Activated CD8-positive, alpha-beta memory T cell treated with anti-CD3 and anti-CD28 coated beads, Interleukin-2, amount 10 ng/mL, durations not matched to agents 7 days and 5 days (primary cell): ENCODE measurements at regions not wholly inside any gene's neighbourhood (a gene's known extent, or its start where the extent isn't known, plus 50 kb on each side); places are given as distances from the start of the nearest gene placed in this dataset.

Experiments
- ATAC-seq: fragments of 150-1000 bp; cut with Tn5 transposase; one replicate; pipeline ENCODE4 v1.10.0; 2021; ENCODE audit warnings: moderate library complexity
- CTCF ChIA-PET: fragments of 350-600 bp; sonication (Branson Sonifier 250); formaldehyde crosslinking; loops from one replicate; lab custom pipeline; 2021; ENCODE audit warnings: antibody characterized with exemption; lab: Charles Lee
- DNase-seq: peaks from one replicate; pipeline ENCODE4 v3.0.0-alpha.2; 2020
- H3K27ac Mint-ChIP-seq: one replicate; pipeline ENCODE4 v1.8.0; 2021; ENCODE audit warnings: mild to moderate bottlenecking, mixed read lengths
- H3K27me3 Mint-ChIP-seq: one replicate; pipeline ENCODE4 v1.8.0; 2021; ENCODE audit warnings: mixed read lengths
- H3K36me3 Mint-ChIP-seq: one replicate; pipeline ENCODE4 v1.8.0; 2021; ENCODE audit warnings: mild to moderate bottlenecking, mixed read lengths
- H3K4me1 Mint-ChIP-seq: one replicate; pipeline ENCODE4 v1.8.0; 2021; ENCODE audit warnings: mixed read lengths
- H3K4me3 Mint-ChIP-seq: one replicate; pipeline ENCODE4 v1.8.0; 2021; ENCODE audit warnings: mild to moderate bottlenecking, moderate library complexity, mixed read lengths
- H3K9me3 Mint-ChIP-seq: one replicate; pipeline ENCODE4 v1.8.0; 2022; ENCODE audit warnings: low read depth, mixed read lengths

- Mint-ChIP-seq H3K36me3 (no peaks in the 10 kb centered on the region), H3K4me3 (no peak overlapping the region), H3K27ac (no peak overlapping the region), H3K4me1 (no peaks in the 10 kb centered on the region), H3K27me3 (no peaks in the 10 kb centered on the region), H3K9me3 (peaks cover 16% of the 10 kb centered on the region)
- CTCF ChIA-PET: no interaction called here
- no peak for ATAC-seq
- no peak for DNase-seq
These were observed 206.3 kb upstream of the KHDRBS2 start for GRCh38 chr6:62492192-62492822.

GRCh38 chr6:62480544-62480943 lies 194.5 kb upstream of the KHDRBS2 start:
- H3K27ac Mint-ChIP-seq: no peak overlapping the region
- no peaks in the 10 kb centered on the region for H3K36me3 Mint-ChIP-seq
- DNase-seq (no peak), ATAC-seq (no peak)
- no peaks in the 10 kb centered on the region for H3K27me3 Mint-ChIP-seq
- H3K4me3 Mint-ChIP-seq: no peak overlapping the region
- H3K4me1 Mint-ChIP-seq: no peaks in the 10 kb centered on the region
- CTCF ChIA-PET: no interaction called here
- H3K9me3 Mint-ChIP-seq: peaks cover 4% of the 10 kb centered on the region

GRCh38 chr6:62479697-62480220 lies 193.7 kb upstream of the KHDRBS2 start:
- ATAC-seq (no peak), DNase-seq (no peak)
- Mint-ChIP-seq H3K36me3 (no peaks in the 10 kb centered on the region), H3K4me1 (no peaks in the 10 kb centered on the region), H3K4me3 (no peak overlapping the region), H3K9me3 (peaks cover 4% of the 10 kb centered on the region), H3K27me3 (no peaks in the 10 kb centered on the region), H3K27ac (no peak overlapping the region)
- CTCF ChIA-PET: no interaction called here

- ATAC-seq (no peak), DNase-seq (no peak)
- Mint-ChIP-seq H3K4me3 (no peak overlapping the region), H3K9me3 (peaks cover 4% of the 10 kb centered on the region), H3K27ac (no peak overlapping the region), H3K4me1 (no peaks in the 10 kb centered on the region), H3K36me3 (no peaks in the 10 kb centered on the region), H3K27me3 (no peaks in the 10 kb centered on the region)
- CTCF ChIA-PET: no interaction called here
These were observed 188.8 kb upstream of the KHDRBS2 start for GRCh38 chr6:62474793-62475192.

DNA sequence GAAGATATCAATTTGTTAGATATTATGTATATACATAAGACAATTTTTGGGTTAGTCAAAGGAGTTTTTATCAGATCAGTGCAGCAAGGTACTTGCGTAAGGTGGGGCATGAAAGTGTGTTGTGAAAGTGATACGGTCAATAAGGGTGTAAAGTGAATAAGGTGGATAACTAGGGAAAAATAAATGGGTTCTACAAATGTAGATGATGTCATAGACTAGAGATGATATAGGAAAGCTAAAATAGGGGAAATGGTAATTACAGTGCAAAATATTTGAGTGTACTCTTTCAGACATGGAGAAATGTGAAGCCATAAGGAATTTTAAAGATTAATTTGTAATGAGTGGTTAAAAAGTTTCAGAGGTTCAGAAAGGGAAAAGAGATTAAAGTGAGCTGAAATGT lies 180.6 kb upstream of the KHDRBS2 start:
- Mint-ChIP-seq H3K36me3 (no peaks in the 10 kb centered on the region), H3K4me1 (no peaks in the 10 kb centered on the region), H3K4me3 (no peak overlapping the region), H3K27me3 (no peaks in the 10 kb centered on the region), H3K27ac (no peak overlapping the region), H3K9me3 (peaks cover 16% of the 10 kb centered on the region)
- no peak for ATAC-seq
- CTCF ChIA-PET: no interaction called here
- no peak for DNase-seq

DNA sequence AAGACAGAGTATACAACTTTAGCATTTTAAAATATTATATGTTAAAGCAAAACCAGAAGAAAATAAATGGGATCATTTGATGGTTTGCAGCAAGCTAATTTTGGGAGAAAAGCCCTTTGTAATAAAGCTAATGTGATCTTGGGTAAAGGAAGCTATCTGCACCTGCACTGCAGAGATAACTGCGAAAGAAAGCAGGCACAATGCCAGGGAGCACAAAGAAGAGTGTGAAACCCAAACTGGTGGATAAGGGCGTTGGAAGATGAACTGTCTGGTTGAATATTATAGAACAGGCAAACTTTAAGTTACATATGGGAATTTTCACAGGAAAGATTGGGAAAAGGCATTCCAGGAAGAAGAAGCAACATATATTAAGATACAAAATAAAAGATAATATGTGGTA lies 179.2 kb upstream of the KHDRBS2 start:
- no peak for DNase-seq
- no peak for ATAC-seq
- CTCF ChIA-PET: no interaction called here
- H3K4me1 Mint-ChIP-seq: no peaks in the 10 kb centered on the region
- no peak overlapping the region for H3K4me3 Mint-ChIP-seq
- H3K9me3 Mint-ChIP-seq: peaks cover 16% of the 10 kb centered on the region
- no peaks in the 10 kb centered on the region for H3K27me3 Mint-ChIP-seq
- no peaks in the 10 kb centered on the region for H3K36me3 Mint-ChIP-seq
- no peak overlapping the region for H3K27ac Mint-ChIP-seq

DNA sequence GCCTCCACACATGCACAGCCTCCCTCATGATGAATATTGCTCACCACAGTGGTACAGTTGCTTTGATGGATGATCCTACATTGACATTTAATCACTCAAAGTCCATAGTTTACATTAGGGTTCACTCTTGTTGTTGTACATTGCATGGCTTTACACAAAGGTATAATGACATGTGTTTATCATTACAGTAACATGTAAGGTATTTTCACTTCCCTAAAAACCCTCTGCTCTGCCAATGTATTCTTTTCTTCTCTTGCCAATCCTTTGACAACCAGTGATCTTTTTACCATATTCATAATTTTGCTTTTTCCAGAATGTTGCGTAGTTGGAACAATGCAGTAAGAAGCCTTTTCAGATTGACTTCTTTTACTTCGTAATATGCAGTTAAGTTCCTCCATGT lies 166.6 kb upstream of the KHDRBS2 start:
- Mint-ChIP-seq H3K4me1 (no peaks in the 10 kb centered on the region), H3K27ac (no peak overlapping the region), H3K9me3 (peaks cover 5% of the 10 kb centered on the region), H3K27me3 (no peaks in the 10 kb centered on the region), H3K4me3 (no peak overlapping the region), H3K36me3 (no peaks in the 10 kb centered on the region)
- CTCF ChIA-PET: no interaction called here
- ATAC-seq (no peak), DNase-seq (no peak)

DNA sequence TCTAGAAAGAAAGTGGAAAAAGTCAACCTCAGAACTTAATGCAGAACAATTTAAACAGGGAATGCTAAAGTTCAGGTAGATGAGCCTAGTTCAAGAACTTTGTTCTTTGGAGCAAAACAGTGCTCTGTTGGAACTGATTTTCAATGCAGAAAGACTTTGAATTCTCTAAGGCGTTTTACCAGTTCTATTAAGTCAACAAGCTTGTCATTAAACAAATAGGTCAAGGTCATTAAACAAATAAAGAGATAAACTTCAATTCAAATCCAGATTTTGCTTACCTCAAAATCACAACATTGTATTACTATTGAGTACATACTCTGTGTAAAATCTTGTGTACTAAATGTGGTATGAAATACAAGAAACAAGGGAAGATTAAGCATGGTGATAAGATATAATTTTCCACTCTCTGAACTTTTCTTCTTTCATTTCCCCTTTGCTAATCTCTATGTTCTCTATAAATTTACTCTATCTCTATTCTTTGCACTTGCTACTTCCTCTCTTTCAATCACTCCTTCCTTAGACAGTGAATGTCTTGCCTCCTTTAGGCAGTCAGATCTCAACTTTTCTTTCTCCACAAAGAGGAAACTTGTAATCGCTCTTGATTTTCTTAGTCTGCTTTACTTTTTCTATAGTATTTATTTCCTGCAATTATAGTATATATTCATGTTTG lies 160.8 kb upstream of the KHDRBS2 start:
- CTCF ChIA-PET: no interaction called here
- Mint-ChIP-seq H3K4me1 (no peaks in the 10 kb centered on the region), H3K27ac (no peak overlapping the region), H3K9me3 (peaks cover 13% of the 10 kb centered on the region), H3K27me3 (no peaks in the 10 kb centered on the region), H3K36me3 (no peaks in the 10 kb centered on the region), H3K4me3 (no peak overlapping the region)
- DNase-seq (no peak), ATAC-seq (no peak)

DNA sequence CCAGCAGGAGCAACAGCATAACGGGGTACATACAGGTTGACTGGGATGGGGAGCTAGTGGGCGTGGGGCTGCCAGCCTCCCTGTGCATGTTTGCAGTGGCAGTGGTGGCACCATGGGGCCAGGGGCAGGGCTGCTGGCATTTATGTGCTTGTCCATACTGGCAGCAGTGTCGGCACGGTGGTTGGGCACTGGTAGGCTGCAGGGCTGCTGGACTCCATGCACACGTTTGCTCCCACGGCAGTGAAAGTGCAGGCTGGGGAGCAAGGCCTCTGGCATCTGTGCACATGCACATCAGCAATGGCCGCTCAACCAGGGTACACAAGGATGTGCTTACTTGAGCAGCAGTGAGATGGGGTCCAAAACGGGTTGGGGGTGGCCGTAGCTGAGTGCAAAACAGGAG lies 159.5 kb upstream of the KHDRBS2 start:
- H3K9me3 Mint-ChIP-seq: peaks cover 11% of the 10 kb centered on the region
- no peak overlapping the region for H3K27ac Mint-ChIP-seq
- no peaks in the 10 kb centered on the region for H3K4me1 Mint-ChIP-seq
- H3K36me3 Mint-ChIP-seq: no peaks in the 10 kb centered on the region
- H3K4me3 Mint-ChIP-seq: no peak overlapping the region
- DNase-seq (no peak), ATAC-seq (no peak)
- CTCF ChIA-PET: no interaction called here
- no peaks in the 10 kb centered on the region for H3K27me3 Mint-ChIP-seq

DNA sequence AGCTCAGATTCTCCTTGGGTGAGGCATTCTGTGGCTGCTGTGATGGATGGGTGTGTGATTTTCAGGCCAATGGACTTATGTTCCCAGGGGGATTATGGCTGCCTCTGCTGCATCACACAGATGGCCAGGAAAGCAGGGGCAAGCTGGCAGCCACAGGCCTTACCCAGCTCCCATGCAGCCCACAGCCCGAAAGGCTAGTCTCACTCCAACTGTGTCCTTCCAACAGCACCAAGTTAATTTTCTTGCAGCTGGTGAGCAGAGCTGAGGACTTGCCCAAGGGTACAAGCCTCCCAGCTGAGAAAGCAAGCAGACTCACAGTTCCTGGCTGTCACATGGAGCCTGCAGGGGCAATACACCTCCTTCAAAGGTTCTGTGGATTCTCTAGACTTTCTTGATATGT lies 155.2 kb upstream of the KHDRBS2 start:
- H3K36me3 Mint-ChIP-seq: no peaks in the 10 kb centered on the region
- no peak for DNase-seq
- ATAC-seq: no peak
- peaks cover 21% of the 10 kb centered on the region for H3K9me3 Mint-ChIP-seq
- H3K4me3 Mint-ChIP-seq: no peak overlapping the region
- no peaks in the 10 kb centered on the region for H3K27me3 Mint-ChIP-seq
- H3K4me1 Mint-ChIP-seq: no peaks in the 10 kb centered on the region
- H3K27ac Mint-ChIP-seq: no peak overlapping the region
- CTCF ChIA-PET: interaction anchor here (1.6 kb wide), 1 partner anchor 13 kb away, joined by 3 read pairs; no protein-coding TSS in a partner anchor

DNA sequence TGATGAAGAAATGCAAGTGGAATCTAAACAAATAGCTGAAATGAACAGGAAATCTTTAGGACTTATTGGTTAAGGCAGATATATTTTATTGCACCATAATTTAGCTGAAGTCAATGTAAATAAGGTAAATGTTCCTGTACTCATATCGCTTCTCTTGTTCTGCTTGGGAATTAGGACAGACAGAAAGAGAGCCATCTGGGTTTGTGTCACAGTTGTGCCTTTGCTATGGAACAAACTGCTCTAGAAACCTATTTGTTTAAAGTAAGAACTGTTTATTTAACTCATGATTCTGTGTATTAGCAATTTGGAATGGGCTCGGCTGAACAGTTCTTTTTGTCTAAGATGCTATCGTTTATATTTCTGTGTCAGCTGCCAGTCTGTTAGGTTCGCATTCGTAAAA lies 143.8 kb upstream of the KHDRBS2 start:
- CTCF ChIA-PET: no interaction called here
- H3K36me3 Mint-ChIP-seq: no peaks in the 10 kb centered on the region
- ATAC-seq (no peak), DNase-seq (no peak)
- H3K27me3 Mint-ChIP-seq: no peaks in the 10 kb centered on the region
- H3K4me3 Mint-ChIP-seq: no peak overlapping the region
- peaks cover 9% of the 10 kb centered on the region for H3K9me3 Mint-ChIP-seq
- H3K27ac Mint-ChIP-seq: no peak overlapping the region
- H3K4me1 Mint-ChIP-seq: no peaks in the 10 kb centered on the region

DNA sequence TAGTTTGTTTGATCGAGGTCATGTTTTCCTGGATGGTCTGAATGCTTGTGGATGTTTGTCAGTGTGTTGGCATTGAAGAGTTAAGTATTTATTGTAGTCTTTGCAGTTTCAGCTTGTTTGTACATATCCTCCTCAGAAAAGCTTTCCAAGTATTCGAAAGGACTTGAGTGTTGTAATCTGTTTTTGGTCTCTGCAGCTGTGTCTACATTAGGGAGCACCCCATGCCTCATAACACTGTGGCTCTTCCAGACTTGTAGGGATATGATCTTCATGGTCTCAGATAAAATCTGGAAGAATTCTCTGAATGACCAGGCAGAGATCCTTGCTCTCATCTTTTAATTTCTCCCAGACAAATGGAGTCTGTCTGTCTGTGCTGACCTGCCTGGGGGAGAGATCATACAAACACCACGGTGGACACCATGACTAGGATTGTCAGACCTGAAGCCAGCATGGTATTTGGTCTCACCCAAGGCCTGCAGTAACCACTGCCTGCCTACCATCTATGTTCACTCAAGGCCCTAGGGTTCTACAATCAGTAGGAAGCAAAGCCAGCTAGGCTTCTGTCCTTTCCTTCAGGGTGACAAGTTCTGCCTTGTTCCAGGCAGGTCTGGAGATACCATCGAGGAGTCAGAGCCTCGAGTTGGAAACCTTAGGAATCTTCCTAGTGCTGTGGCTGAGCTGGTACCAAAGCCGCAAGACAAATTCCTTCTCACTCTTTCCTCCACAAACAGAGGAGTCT lies 114.7 kb upstream of the KHDRBS2 start:
- H3K27me3 Mint-ChIP-seq: no peaks in the 10 kb centered on the region
- no peaks in the 10 kb centered on the region for H3K36me3 Mint-ChIP-seq
- peaks cover 16% of the 10 kb centered on the region for H3K9me3 Mint-ChIP-seq
- H3K4me3 Mint-ChIP-seq: no peak overlapping the region
- CTCF ChIA-PET: no interaction called here
- no peak overlapping the region for H3K27ac Mint-ChIP-seq
- H3K4me1 Mint-ChIP-seq: no peaks in the 10 kb centered on the region
- no peak for DNase-seq
- no peak for ATAC-seq

DNA sequence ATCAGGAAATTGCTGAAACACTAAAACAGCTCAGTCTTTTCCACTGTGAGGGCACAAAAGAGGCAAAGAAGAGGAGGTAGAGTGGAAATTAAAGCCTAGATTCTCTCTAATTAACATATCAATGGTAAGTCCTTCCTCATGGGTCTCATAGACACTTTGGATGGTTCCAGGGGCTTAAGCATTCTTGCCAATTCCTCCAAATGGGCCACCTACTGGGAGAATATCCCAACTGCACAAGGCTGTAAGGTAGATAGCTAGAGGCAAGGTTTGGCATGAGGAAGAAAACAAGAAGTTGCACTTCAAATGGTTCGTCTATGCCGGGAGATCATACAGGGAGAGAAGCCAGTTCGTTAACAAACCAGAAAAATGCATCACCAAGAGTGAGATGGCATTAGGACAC lies 107.6 kb upstream of the KHDRBS2 start:
- H3K27me3 Mint-ChIP-seq: no peaks in the 10 kb centered on the region
- H3K4me1 Mint-ChIP-seq: no peaks in the 10 kb centered on the region

GRCh38 chr6:62392291-62392690 lies 106.3 kb upstream of the KHDRBS2 start:
- ATAC-seq (no peak), DNase-seq (no peak)
- Mint-ChIP-seq H3K27me3 (no peaks in the 10 kb centered on the region), H3K36me3 (no peaks in the 10 kb centered on the region), H3K27ac (no peak overlapping the region), H3K4me1 (no peaks in the 10 kb centered on the region), H3K4me3 (no peak overlapping the region), H3K9me3 (peaks cover 18% of the 10 kb centered on the region)
- CTCF ChIA-PET: no interaction called here

More for the DNA sequence above, 107.6 kb upstream of the KHDRBS2 start:
- no peak for DNase-seq
- Mint-ChIP-seq H3K4me3 (no peak overlapping the region), H3K27ac (no peak overlapping the region), H3K36me3 (no peaks in the 10 kb centered on the region), H3K9me3 (peaks cover 10% of the 10 kb centered on the region)
- CTCF ChIA-PET: no interaction called here
- ATAC-seq: no peak
